ENCODE measurements at regions not wholly inside any gene's neighbourhood (a gene's known extent, or its start where the extent isn't known, plus 50 kb on each side); places are given as distances from the start of the nearest gene placed in this dataset.

DNA sequence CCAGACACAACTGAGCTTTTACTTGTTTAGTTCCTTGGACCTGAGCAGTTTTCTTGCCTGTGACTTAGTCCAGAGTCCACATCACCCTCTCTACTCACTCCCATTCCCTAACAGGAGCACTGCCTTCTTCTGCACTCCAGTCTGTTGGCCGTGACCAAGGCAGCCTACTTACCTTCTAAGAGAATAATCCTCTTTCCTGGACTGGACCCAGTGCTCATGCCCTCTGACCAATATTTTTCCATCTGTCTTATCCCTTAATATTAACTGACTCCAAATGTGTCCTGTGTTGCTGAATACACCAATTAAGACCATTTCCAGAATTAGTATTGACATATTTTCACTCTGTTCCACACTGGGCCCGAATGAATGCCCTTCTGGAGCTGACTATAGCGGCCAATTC, 681.0 kb upstream of the KIF2B start:
- DNase-seq, result no peak

DNA sequence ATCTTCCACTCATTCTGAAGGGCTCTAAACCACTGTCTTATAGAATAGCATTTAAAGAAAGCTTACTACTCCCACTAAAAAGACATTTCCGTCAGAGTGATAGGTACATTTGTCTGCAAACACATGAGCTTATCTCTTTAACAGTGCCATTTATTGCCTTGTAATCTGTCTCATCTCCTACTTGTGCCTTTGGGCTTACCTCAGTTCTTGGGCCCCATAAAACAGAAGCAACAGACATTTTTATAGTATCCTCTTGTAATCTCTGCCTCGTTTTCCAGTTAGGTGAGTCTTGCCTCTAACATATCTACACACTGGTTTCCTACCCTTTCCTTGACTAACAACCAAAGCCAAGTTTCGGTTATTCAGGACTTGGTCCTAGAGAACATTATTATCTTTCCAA, 681.4 kb upstream of the KIF2B start:
- ATAC-seq, result no peak
- WGBS (ENCODE audit: insufficient coverage, low coverage, low lambda C conversion rate, missing lambda C conversion rate), result 38% methylated on average over 3 of the region's 3 CpGs
- no peak for DNase-seq
- Histone ChIP-seq H3K27ac (no peak overlapping the region), H3K9me3 (no peaks in the 10 kb centered on the region), H3K4me1 (no peaks in the 10 kb centered on the region), H3K27me3 (no peaks in the 10 kb centered on the region), H3K36me3 (no peaks in the 10 kb centered on the region), H3K4me3 (no peak overlapping the region)
- intact Hi-C loops (cut with DNase I), result no loop called here
- no peak for TF ChIP-seq POLR2A (IDR thresholded peaks at IDR 0.05)

More for the DNA sequence above, 681.0 kb upstream of the KIF2B start:
- Histone ChIP-seq H3K27ac (no peak overlapping the region), H3K27me3 (no peaks in the 10 kb centered on the region), H3K9me3 (no peaks in the 10 kb centered on the region), H3K4me1 (no peaks in the 10 kb centered on the region), H3K36me3 (no peaks in the 10 kb centered on the region), H3K4me3 (no peak overlapping the region)
- 54% methylated on average over 3 of the region's 3 CpGs for WGBS (ENCODE audit: insufficient coverage, low coverage, low lambda C conversion rate, missing lambda C conversion rate)
- TF ChIP-seq CTCF (IDR thresholded peaks at IDR 0.05), result no peak
- TF ChIP-seq POLR2A (IDR thresholded peaks at IDR 0.05), result no peak
- no peak for ATAC-seq
- intact Hi-C loops (cut with DNase I), result no loop called here

DNA sequence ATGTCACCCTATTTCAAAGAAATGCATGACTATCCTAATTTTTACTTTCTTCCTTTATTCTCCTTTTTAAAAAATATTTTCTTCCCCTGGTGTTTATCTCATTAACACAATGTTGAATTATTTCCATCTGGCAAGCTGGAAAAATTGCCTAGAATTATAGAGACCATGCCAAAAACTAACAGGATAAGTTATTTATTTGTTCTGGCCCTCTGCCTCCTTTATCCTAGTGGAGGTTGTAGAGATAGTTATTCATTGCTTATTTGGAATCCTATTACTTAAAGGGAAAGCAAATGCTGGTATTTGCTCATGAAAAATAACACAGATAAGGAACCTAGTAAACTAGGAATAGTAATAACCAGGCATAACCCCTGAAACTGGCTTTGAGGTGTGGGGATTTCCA, 684.9 kb upstream of the KIF2B start:
- intact Hi-C loops (cut with DNase I), result no loop called here
- no peak overlapping the region for H3K4me3 ChIP-seq
- H3K27me3 ChIP-seq, result peaks cover 0 to 10% of the 10 kb centered on the region in 2 donors
- H3K4me1 ChIP-seq, result no peaks in the 10 kb centered on the region
- ATAC-seq, result no peak
- no peak for DNase-seq
- H3K36me3 ChIP-seq, result no peaks in the 10 kb centered on the region
- no peak overlapping the region for H3K27ac ChIP-seq
- no peaks in the 10 kb centered on the region for H3K9me3 ChIP-seq
- TF ChIP-seq CTCF (IDR thresholded peaks at IDR 0.05) (no peak), POLR2A (IDR thresholded peaks at IDR 0.05) (no peak)

DNA sequence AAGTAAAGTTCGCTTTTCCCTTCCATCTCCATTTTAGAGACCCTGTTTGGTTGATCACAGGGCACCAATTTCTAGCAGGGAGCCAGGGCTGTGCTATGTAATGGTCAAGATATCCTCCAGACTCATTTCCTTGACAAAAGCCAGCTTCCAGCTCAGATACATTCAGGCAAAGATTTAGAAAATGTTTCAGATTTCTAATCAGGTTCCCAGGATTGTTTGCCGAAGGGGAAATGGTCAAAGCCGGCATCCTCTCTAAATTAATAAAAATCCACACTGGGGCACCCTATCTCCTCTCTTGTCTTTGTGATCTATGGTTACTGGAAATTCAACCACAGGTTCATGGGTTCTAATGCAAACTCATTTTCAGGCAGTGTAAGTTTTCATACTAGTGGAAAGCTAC, 686.8 kb upstream of the KIF2B start:
- Histone ChIP-seq H3K36me3 (no peaks in the 10 kb centered on the region), H3K27me3 (peaks cover 0 to 14% of the 10 kb centered on the region in 2 donors), H3K9me3 (no peaks in the 10 kb centered on the region), H3K27ac (no peak overlapping the region), H3K4me3 (no peak overlapping the region), H3K4me1 (no peaks in the 10 kb centered on the region)
- no peak for TF ChIP-seq CTCF (IDR thresholded peaks at IDR 0.05)
- TF ChIP-seq POLR2A (IDR thresholded peaks at IDR 0.05), result no peak
- DNase-seq, result no peak
- no peak for ATAC-seq
- intact Hi-C loops (cut with DNase I), result no loop called here
- 18% methylated on average over 3 of the region's 3 CpGs for WGBS (ENCODE audit: insufficient coverage, low coverage, low lambda C conversion rate, missing lambda C conversion rate)

DNA sequence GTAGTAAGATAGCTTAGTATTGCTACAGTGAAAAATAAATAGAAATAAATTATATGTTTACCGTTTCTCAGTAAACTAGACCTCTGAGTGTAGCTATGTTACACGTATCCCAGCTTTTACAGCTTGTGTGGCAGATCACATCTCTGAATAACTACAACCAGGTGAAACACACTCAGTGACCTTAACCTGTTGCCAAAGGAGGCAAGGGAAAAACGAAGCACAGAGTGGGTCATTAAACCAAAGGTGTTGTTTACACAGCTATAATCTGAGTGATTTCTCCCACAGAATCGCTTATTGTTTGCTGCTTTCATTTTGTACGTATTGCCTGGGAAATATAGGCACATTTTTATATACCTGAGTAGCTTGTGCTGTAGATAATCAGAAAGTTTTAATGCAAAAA, 688.2 kb upstream of the KIF2B start:
- ATAC-seq (no peak), DNase-seq (no peak)
- Histone ChIP-seq H3K4me3 (no peak overlapping the region), H3K9me3 (no peaks in the 10 kb centered on the region), H3K27ac (no peak overlapping the region), H3K27me3 (peaks cover 0 to 14% of the 10 kb centered on the region in 2 donors), H3K36me3 (no peaks in the 10 kb centered on the region), H3K4me1 (no peaks in the 10 kb centered on the region)
- intact Hi-C loops (cut with DNase I), result no loop called here
- 44% methylated on average over 5 of the region's 5 CpGs for WGBS (ENCODE audit: insufficient coverage, low coverage, low lambda C conversion rate, missing lambda C conversion rate)
- TF ChIP-seq POLR2A (IDR thresholded peaks at IDR 0.05) (no peak), CTCF (IDR thresholded peaks at IDR 0.05) (no peak)
